B cell (primary cell): ENCODE measurements at regions not wholly inside any gene's neighbourhood (a gene's known extent, or its start where the extent isn't known, plus 50 kb on each side); places are given as distances from the start of the nearest gene placed in this dataset.

ENCODE experiments used
- ATAC-seq: fragments of 200-7000 bp; cut with Tn5 transposase; one replicate; pipeline ENCODE4 v1.10.0; 2021; ENCODE audit warnings: low read depth, mild to moderate bottlenecking, moderate number of reproducible peaks, moderate library complexity
- CTCF ChIA-PET: fragments of 350-600 bp; sonication (Branson Sonifier 250); formaldehyde crosslinking; loops from one replicate; lab custom pipeline; 2021; ENCODE audit warnings: antibody characterized with exemption, inconsistent platforms; lab: Charles Lee
- POLR2A ChIA-PET: fragments of 350-600 bp; sonication (Branson Sonifier 250); formaldehyde crosslinking; loops from one replicate; lab custom pipeline; 2021; ENCODE audit warnings: antibody characterized with exemption; lab: Charles Lee
- DNase-seq: peaks from one replicate; pipeline ENCODE4 v3.0.0; 2013
- H2AFZ ChIP-seq: 2 replicates; pipeline ENCODE4 v1.6.1; 2012; ENCODE audit warnings: mild to moderate bottlenecking, low read depth, low read length; ENCODE audit not compliant: insufficient read depth, poor library complexity, severe bottlenecking
- H3K27ac ChIP-seq, 2 donors: 1 replicate in 1 of 2; 2 replicates in 1 of 2; pipeline ENCODE4 v1.5.1; 2012 to 2013; ENCODE audit warnings: low read length in 2 of 2, mild to moderate bottlenecking in 2 of 2, moderate library complexity in 1 of 2
- H3K27me3 ChIP-seq, 4 experiments: fragments of 200-600 bp in 1 of 4; sonication (generic) in 1 of 4; replicated peaks in 1 of 4; 1 replicate in 2 of 4; 2 replicates in 2 of 4; pipeline versions ENCODE4 v1.6.1 to v1.7.0; 2013 to 2016; ENCODE audit warnings: low read length in 3 of 4, mild to moderate bottlenecking in 2 of 4, mixed read lengths in 1 of 4, moderate library complexity in 1 of 4; ENCODE audit not compliant: insufficient read depth in 4 of 4, control insufficient read depth in 3 of 4; ENCODE audit errors: control extremely low read depth in 1 of 4
- H3K36me3 ChIP-seq, 2 experiments: replicated peaks in 1 of 2; 1 replicate in 1 of 2; 2 replicates in 1 of 2; pipeline versions ENCODE4 v1.6.1 to v1.7.1; 2013; ENCODE audit warnings: low read length in 1 of 2; ENCODE audit not compliant: insufficient read depth in 2 of 2, control insufficient read depth in 1 of 2; ENCODE audit errors: control extremely low read depth in 1 of 2, extremely low read depth in 1 of 2
- H3K4me1 ChIP-seq, 2 donors: fragments of 200-600 bp in 1 of 2; sonication (generic) in 1 of 2; 1 replicate in 1 of 2; 2 replicates in 1 of 2; pipeline versions ENCODE4 v1.5.1 to v1.6.1; 2013 to 2017; ENCODE audit warnings: low read length in 2 of 2; ENCODE audit not compliant: control insufficient read depth in 2 of 2, insufficient read depth in 2 of 2
- H3K4me2 ChIP-seq: replicated peaks from 2 replicates; pipeline ENCODE3; 2012; ENCODE audit warnings: mild to moderate bottlenecking, low read depth, low read length; ENCODE audit not compliant: poor library complexity, severe bottlenecking
- H3K4me3 ChIP-seq, 5 experiments: fragments of 200-600 bp in 1 of 5; sonication (generic) in 1 of 5; 1 replicate in 3 of 5; 2 replicates in 2 of 5; pipeline versions ENCODE4 v1.5.1 to v1.7.0; 2011 to 2016; ENCODE audit warnings: low read length in 4 of 5, mild to moderate bottlenecking in 4 of 5, low read depth in 2 of 5, control low read depth in 1 of 5, moderate library complexity in 1 of 5; ENCODE audit not compliant: insufficient read depth in 1 of 5; ENCODE audit errors: control extremely low read depth in 1 of 5, extremely low read depth in 1 of 5
- H3K79me2 ChIP-seq: fragments of 200-600 bp; sonication (generic); one replicate; pipeline ENCODE4 v1.6.0; 2016; ENCODE audit warnings: low read length; ENCODE audit not compliant: control insufficient read depth, insufficient read depth
- H3K9ac ChIP-seq: fragments of 200-600 bp; sonication (generic); 2 replicates; pipeline ENCODE4 v1.6.1; 2017; ENCODE audit warnings: mild to moderate bottlenecking, low read length, moderate library complexity
- H3K9me3 ChIP-seq, 3 donors: one replicate each; pipeline versions ENCODE4 v1.6.1 to v1.7.1; 2013; ENCODE audit warnings: low read length in 2 of 3; ENCODE audit not compliant: control insufficient read depth in 2 of 3, insufficient read depth in 1 of 3; ENCODE audit errors: control extremely low read depth in 1 of 3
- H4K20me1 ChIP-seq: 2 replicates; pipeline ENCODE4 v1.6.0; 2012; ENCODE audit warnings: mild to moderate bottlenecking, low read length; ENCODE audit not compliant: insufficient read depth, control insufficient read depth, poor library complexity, severe bottlenecking
- H3K27ac Mint-ChIP-seq: one replicate; pipeline ENCODE4 v1.8.0; 2021; ENCODE audit warnings: mixed read lengths
- H3K27me3 Mint-ChIP-seq: one replicate; pipeline ENCODE4 v1.8.0; 2021; ENCODE audit warnings: mixed read lengths
- H3K4me1 Mint-ChIP-seq: one replicate; pipeline ENCODE4 v1.8.0; 2021; ENCODE audit warnings: mixed read lengths
- H3K4me3 Mint-ChIP-seq: one replicate; pipeline ENCODE4 v1.8.0; 2021; ENCODE audit warnings: mixed read lengths
- H3K9me3 Mint-ChIP-seq: one replicate; pipeline ENCODE4 v1.8.0; 2022; ENCODE audit warnings: mixed read lengths; ENCODE audit not compliant: insufficient read depth
- CTCF ChIP-seq: fragments of 200-600 bp; IDR thresholded peaks from one replicate; pipeline ENCODE4 v1.8.0; 2022; ENCODE audit warnings: antibody characterized with exemption, mild to moderate bottlenecking
- EZH2 ChIP-seq: IDR thresholded peaks from 2 replicates; pipeline ENCODE4 v1.6.1; 2012; ENCODE audit warnings: borderline replicate concordance, low read depth, mild to moderate bottlenecking, moderate library complexity, low read length; ENCODE audit not compliant: insufficient read depth, poor library complexity, severe bottlenecking
- WGBS: methylation state at CpG from one replicate; pipeline ENCODE4 v1.1.5; 2013; ENCODE audit warnings: missing lambda C conversion rate; ENCODE audit not compliant: insufficient coverage; 5-methylcytosine and 5-hydroxymethylcytosine counted together
- intact Hi-C: fragments of 100-400 bp; cut with micrococcal nuclease; formaldehyde crosslinking; loops from one replicate; pipeline ENCODE4 v1.10.0; 2022

DNA sequence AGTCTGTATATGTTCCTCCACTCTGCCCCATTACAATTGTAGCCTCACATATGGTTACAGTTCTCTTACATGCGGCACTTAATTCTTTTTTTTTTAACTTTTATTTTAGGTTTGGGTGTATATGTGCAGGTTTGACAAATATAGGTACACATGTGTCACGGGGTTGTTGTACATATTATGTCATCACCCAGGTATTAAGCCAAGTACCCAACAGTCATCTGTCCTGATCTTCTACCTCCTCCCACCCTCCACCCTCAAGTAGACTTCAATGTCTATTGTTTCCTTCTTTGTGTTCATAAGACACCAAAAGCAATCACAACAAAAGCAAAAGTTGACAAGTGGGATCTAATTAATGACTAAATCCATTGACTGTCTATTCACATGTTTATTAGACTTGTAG lies 144.6 kb upstream of the TP63 start:
- H3K27me3 Mint-ChIP-seq: no peaks in the 10 kb centered on the region
- CTCF ChIA-PET: no interaction called here

DNA sequence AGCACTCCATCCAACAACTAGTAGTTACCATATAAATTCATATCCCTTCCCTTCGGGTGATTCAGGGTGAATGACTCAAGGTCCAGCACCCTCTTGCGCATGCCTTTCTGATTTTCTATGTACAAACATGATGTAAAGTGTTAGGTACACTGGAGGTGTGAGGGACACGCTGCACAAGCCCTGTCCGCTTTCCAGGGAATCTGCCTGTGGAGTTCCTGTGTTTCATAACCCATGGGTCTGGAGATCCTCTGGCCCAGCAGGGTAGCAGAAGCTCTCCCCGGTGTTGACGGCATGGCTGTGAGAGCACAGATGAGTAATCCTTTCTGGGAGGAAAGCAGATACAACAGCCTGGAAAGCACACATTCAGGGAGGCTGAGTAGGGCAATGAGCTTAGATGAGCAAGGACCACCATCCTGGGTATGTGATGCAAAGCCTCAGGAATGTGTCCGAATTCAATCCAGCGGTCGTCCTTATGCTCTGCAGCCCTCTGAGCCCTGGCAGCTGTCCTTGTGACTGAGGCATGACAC lies 142.9 kb upstream of the TP63 start:
- ATAC-seq: no peak
- H2AFZ ChIP-seq: no peak overlapping the region
- 85% methylated on average over 8 of the region's 9 CpGs for WGBS
- ChIA-PET POLR2A (no interaction called here), CTCF (no interaction called here)
- no peaks in the 10 kb centered on the region for H3K4me1 ChIP-seq
- Mint-ChIP-seq H3K4me3 (no peak overlapping the region), H3K27ac (no peak overlapping the region), H3K27me3 (no peaks in the 10 kb centered on the region), H3K9me3 (peaks cover 2% of the 10 kb centered on the region), H3K4me1 (no peaks in the 10 kb centered on the region)
- no peaks in the 10 kb centered on the region for H3K9me3 ChIP-seq
- no peak overlapping the region for H3K9ac ChIP-seq
- H3K4me2 ChIP-seq: no peak overlapping the region
- no peak overlapping the region for H3K4me3 ChIP-seq
- no peaks in the 10 kb centered on the region for H3K36me3 ChIP-seq
- no peaks in the 10 kb centered on the region for H4K20me1 ChIP-seq
- TF ChIP-seq EZH2: no peak
- TF ChIP-seq CTCF: no peak
- intact Hi-C loops: no loop called here
- DNase-seq: no peak
- no peak overlapping the region for H3K27ac ChIP-seq
- H3K27me3 ChIP-seq: no peaks in the 10 kb centered on the region
- no peaks in the 10 kb centered on the region for H3K79me2 ChIP-seq

More for the DNA sequence above, 144.6 kb upstream of the TP63 start:
- Histone ChIP-seq H3K4me3 (no peak overlapping the region), H3K9me3 (no peaks in the 10 kb centered on the region), H3K36me3 (no peaks in the 10 kb centered on the region), H3K79me2 (no peaks in the 10 kb centered on the region), H4K20me1 (no peaks in the 10 kb centered on the region), H2AFZ (no peak overlapping the region), H3K4me1 (no peaks in the 10 kb centered on the region), H3K4me2 (no peak overlapping the region), H3K27me3 (no peaks in the 10 kb centered on the region), H3K27ac (no peak overlapping the region), H3K9ac (no peak overlapping the region)
- H3K4me1 Mint-ChIP-seq: no peaks in the 10 kb centered on the region
- POLR2A ChIA-PET: no interaction called here
- TF ChIP-seq EZH2: no peak
- TF ChIP-seq CTCF: no peak
- intact Hi-C loops: no loop called here
- no CpG with 5 or more reads among the region's 2 CpGs for WGBS
- no peak for ATAC-seq
- no peak overlapping the region for H3K27ac Mint-ChIP-seq
- H3K9me3 Mint-ChIP-seq: peaks cover 2% of the 10 kb centered on the region
- no peak for DNase-seq
- H3K4me3 Mint-ChIP-seq: no peak overlapping the region
